ENCODE measurements at regions not wholly inside any gene's neighbourhood (a gene's known extent, or its start where the extent isn't known, plus 50 kb on each side); places are given as distances from the start of the nearest gene placed in this dataset.
"Not testable (repeated sequence)": the region's sequence is repeated elsewhere in the genome, so short reads cannot be mapped to it uniquely, and the experiment has no call there.

DNA sequence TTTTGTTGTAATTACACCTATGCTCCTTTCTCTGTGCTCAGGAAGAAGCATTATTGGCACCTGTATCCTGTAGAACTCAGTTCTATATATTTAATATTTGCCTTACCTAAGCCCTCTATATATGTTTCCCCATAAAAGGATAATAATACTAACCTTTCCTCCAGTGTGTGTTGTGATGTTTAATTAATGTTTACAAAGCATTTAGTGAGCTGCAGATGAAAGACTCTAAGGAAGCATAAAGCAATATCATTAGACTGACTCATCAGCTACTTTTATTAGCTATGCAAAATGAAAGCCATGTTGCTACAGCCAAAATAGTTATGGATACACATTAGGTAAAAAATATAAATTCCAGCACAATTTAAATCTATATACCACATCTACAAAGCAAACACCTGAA, 93.6 kb upstream of the PTPN13 start:
- Histone ChIP-seq H3K36me3 (ENCODE audit: low read depth) (no peaks in the 10 kb centered on the region), H3K4me3 (no peak overlapping the region), H3K9me3 (no peaks in the 10 kb centered on the region), H3K4me1 (ENCODE audit: low read depth) (no peaks in the 10 kb centered on the region)
- intact Hi-C loops (cut with DNase I, micrococcal nuclease), result no loop called here
- DNase-seq (no peak), ATAC-seq (no peak)
- TF ChIP-seq, protein P1, sequence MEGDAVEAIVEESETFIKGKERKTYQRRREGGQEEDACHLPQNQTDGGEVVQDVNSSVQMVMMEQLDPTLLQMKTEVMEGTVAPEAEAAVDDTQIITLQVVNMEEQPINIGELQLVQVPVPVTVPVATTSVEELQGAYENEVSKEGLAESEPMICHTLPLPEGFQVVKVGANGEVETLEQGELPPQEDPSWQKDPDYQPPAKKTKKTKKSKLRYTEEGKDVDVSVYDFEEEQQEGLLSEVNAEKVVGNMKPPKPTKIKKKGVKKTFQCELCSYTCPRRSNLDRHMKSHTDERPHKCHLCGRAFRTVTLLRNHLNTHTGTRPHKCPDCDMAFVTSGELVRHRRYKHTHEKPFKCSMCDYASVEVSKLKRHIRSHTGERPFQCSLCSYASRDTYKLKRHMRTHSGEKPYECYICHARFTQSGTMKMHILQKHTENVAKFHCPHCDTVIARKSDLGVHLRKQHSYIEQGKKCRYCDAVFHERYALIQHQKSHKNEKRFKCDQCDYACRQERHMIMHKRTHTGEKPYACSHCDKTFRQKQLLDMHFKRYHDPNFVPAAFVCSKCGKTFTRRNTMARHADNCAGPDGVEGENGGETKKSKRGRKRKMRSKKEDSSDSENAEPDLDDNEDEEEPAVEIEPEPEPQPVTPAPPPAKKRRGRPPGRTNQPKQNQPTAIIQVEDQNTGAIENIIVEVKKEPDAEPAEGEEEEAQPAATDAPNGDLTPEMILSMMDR (IDR thresholded peaks at IDR 0.05), result no peak

DNA sequence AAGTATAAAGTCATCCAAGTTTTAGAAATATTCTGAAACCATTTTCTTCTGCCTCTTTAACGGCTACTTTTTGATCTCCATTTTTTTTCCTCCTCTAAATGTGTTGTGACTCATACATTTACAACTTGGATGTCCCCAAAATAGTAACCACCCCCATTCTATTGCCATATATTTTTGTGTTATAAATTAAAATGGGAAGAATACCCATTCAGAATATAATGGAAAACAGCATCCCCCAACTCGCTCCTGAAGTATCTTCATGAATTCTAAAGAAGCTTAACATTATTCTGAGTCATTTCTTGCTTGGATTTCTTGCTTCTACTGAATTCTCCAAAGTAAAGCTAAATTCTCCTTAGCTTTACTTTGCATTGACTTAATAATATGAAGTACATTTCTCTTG, 92.0 kb upstream of the PTPN13 start:
- Histone ChIP-seq H3K4me3 (no peak overlapping the region), H3K36me3 (ENCODE audit: low read depth) (no peaks in the 10 kb centered on the region), H3K4me1 (ENCODE audit: low read depth) (no peaks in the 10 kb centered on the region), H3K9me3 (no peaks in the 10 kb centered on the region)
- DNase-seq, result no peak
- intact Hi-C loops (cut with DNase I, micrococcal nuclease), result no loop called here
- TF ChIP-seq, protein P1 (IDR thresholded peaks at IDR 0.05), result no peak
- no peak for ATAC-seq

DNA sequence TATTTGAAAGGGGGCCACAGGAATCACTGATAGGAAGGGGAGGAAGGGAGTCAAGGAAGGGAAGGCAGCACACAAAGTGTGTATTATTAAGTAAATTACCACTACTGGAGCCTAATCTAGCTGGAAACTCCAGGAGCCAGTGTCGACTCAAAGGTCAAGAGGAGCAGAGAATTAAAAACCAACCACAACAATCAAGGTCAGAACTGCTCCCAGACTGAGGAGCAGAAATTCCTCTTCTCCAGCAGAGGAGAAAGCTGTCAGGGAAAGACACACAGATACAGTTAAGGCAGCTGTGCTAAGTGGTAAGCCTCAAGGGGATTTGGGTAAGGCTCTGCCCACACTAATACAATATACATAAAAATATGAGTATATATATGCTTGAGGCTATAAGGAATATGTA, 87.5 kb upstream of the PTPN13 start:
- DNase-seq, result no peak
- no peaks in the 10 kb centered on the region for H3K36me3 ChIP-seq (ENCODE audit: low read depth)
- no peak overlapping the region for H3K4me3 ChIP-seq
- H3K9me3 ChIP-seq, result no peaks in the 10 kb centered on the region
- no peak for ATAC-seq
- no peaks in the 10 kb centered on the region for H3K4me1 ChIP-seq (ENCODE audit: low read depth)
- intact Hi-C loops (cut with DNase I, micrococcal nuclease), result no loop called here
- TF ChIP-seq, protein P1 (IDR thresholded peaks at IDR 0.05), result no peak

DNA sequence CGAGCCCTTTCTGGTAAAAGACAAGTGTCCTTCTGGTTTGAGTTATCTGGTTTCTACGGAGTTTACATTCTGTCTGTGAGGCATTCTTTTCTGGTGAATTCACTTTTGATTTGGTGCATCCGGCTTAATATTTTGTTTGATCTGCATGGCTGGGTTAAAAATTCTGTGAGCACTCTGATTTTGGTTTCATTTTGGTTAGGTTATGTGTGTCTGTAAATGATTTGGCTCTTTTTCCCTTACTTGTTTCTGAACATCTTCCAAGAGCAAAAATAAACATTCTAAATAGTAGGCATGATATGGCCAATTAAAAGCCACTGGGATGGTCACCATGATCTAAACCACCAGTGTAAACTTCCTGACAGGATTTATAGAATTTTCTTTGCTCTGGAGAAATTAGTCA, 85.7 kb upstream of the PTPN13 start:
- DNase-seq (no peak), ATAC-seq (no peak)
- no peaks in the 10 kb centered on the region for H3K36me3 ChIP-seq (ENCODE audit: low read depth)
- intact Hi-C loops (cut with DNase I, micrococcal nuclease), result no loop called here
- no peak overlapping the region for H3K4me3 ChIP-seq
- TF ChIP-seq, protein P1 (IDR thresholded peaks at IDR 0.05), result no peak
- no peaks in the 10 kb centered on the region for H3K9me3 ChIP-seq
- no peaks in the 10 kb centered on the region for H3K4me1 ChIP-seq (ENCODE audit: low read depth)

DNA sequence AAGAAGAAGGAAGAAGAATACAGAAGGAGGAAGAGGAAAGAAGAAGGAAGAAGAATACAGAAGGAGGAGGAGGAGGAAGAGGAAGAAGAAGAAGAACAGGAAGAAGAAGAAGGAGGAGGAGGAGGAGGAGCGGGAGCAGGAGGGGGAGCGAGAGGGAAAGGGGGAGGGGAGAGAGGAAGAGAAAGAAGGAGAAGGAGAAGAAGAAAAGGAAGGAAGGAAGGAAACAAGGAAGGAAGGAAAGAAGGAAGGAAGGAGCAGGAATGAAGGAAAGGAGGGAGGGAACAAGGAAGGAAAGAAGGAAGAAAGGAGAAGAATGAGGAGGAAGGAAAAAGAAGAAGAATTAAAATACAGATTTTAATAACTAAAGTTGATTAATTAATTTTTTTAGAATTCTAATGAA, 82.5 kb upstream of the PTPN13 start:
- TF ChIP-seq, protein P1 (IDR thresholded peaks at IDR 0.05), result no peak
- intact Hi-C loops (cut with DNase I, micrococcal nuclease), result no loop called here
- Histone ChIP-seq H3K9me3 (no peaks in the 10 kb centered on the region), H3K4me3 (no peak overlapping the region), H3K4me1 (ENCODE audit: low read depth) (no peaks in the 10 kb centered on the region), H3K36me3 (ENCODE audit: low read depth) (peaks cover 4% of the 10 kb centered on the region)
- ATAC-seq (no peak), DNase-seq (no peak)

DNA sequence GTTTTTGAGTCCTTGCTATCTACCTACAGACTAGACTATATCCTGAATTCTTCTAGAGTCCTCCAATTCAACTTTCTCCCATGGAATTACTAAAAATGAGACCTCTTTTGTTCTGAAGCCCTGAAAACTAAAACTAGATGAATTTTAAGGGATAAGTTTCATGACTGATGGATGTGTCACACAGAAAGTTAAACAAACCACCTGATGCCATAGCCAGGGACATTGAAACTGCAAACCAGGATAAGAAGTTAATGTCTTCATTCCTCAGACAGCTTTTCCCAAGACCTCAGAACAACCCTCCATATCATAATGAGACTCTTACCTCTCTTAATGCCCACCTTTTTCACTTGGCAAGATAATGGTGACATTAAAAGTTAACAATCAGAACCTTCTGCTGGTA, 81.5 kb upstream of the PTPN13 start:
- TF ChIP-seq, protein P1 (IDR thresholded peaks at IDR 0.05), result no peak
- ATAC-seq, result no peak
- Histone ChIP-seq H3K4me1 (ENCODE audit: low read depth) (no peaks in the 10 kb centered on the region), H3K36me3 (ENCODE audit: low read depth) (peaks cover 4% of the 10 kb centered on the region), H3K9me3 (no peaks in the 10 kb centered on the region), H3K4me3 (no peak overlapping the region)
- intact Hi-C loops (cut with DNase I, micrococcal nuclease), result no loop called here
- no peak for DNase-seq

DNA sequence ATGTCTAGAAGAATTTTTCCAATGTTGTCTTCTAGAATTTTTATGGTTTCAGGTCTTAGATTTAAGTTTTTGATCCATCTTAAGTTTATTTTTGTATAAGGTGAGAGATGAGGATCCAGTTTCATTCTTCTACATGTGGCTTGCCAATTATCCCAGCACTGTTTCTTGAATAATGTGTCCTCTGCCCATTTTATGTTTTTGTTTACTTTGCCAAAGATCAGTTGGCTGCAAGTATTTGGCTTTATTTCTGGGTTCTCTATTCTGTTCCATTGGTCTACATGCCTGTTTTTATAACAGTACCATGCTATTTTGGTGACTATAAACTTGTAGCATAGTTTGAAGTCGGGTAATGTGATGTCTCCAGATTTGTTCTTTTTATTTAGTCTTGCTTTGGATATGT, 78.2 kb upstream of the PTPN13 start:
- ATAC-seq; H3K4me1 ChIP-seq (ENCODE audit: low read depth); H3K9me3 ChIP-seq; H3K36me3 ChIP-seq (ENCODE audit: low read depth); intact Hi-C loops (cut with DNase I, micrococcal nuclease); H3K4me3 ChIP-seq; DNase-seq: not testable (repeated sequence)
